Mesothelial cell of epicardium (in vitro differentiated cells): ENCODE measurements at regions not wholly inside any gene's neighbourhood (a gene's known extent, or its start where the extent isn't known, plus 50 kb on each side); places are given as distances from the start of the nearest gene placed in this dataset.

Source experiments
- DNase-seq, 2 experiments: peaks; one replicate each; pipeline ENCODE4 v3.0.0; 2021; ENCODE audit warnings: low spot score in 2 of 2; ENCODE audit not compliant: unreplicated experiment in 2 of 2
- H3K27ac Mint-ChIP-seq: 2 replicates; pipeline ENCODE4 v1.8.0; 2021; ENCODE audit warnings: mixed read lengths
- H3K27me3 Mint-ChIP-seq: 2 replicates; pipeline ENCODE4 v1.8.0; 2021; ENCODE audit warnings: low read depth, mixed read lengths
- H3K36me3 Mint-ChIP-seq: 2 replicates; pipeline ENCODE4 v1.8.0; 2021; ENCODE audit warnings: mixed read lengths
- H3K4me1 Mint-ChIP-seq: 2 replicates; pipeline ENCODE4 v1.8.0; 2021; ENCODE audit warnings: mixed read lengths
- H3K4me3 Mint-ChIP-seq: 2 replicates; pipeline ENCODE4 v1.8.0; 2021; ENCODE audit warnings: mild to moderate bottlenecking, moderate library complexity, mixed read lengths
- H3K9me3 Mint-ChIP-seq: 2 replicates; pipeline ENCODE4 v1.8.0; 2021; ENCODE audit warnings: mixed read lengths
- CTCF ChIP-seq: fragments of 200-600 bp; sonication (generic); IDR thresholded peaks from one replicate; pipeline ENCODE4 v1.5.0; 2021; ENCODE audit warnings: antibody characterized with exemption; ENCODE audit not compliant: unreplicated experiment

- peaks cover 5% of the 10 kb centered on the region for H3K9me3 Mint-ChIP-seq
- H3K27me3 Mint-ChIP-seq: no peaks in the 10 kb centered on the region
- DNase-seq: no peak
- no peak overlapping the region for H3K27ac Mint-ChIP-seq
- TF ChIP-seq CTCF: no peak
- H3K4me1 Mint-ChIP-seq: peaks cover 20% of the 10 kb centered on the region
- H3K36me3 Mint-ChIP-seq: no peaks in the 10 kb centered on the region
- H3K4me3 Mint-ChIP-seq: no peak overlapping the region
Measured at GRCh38 chr11:37574361-37574760, 976.3 kb upstream of the RAG2 start.

GRCh38 chr11:37572491-37573171 lies 974.6 kb upstream of the RAG2 start:
- Mint-ChIP-seq H3K27ac (no peak overlapping the region), H3K27me3 (no peaks in the 10 kb centered on the region), H3K9me3 (peaks cover 12% of the 10 kb centered on the region), H3K4me1 (peaks cover 20% of the 10 kb centered on the region), H3K36me3 (no peaks in the 10 kb centered on the region), H3K4me3 (no peak overlapping the region)
- TF ChIP-seq CTCF: no peak
- no peak for DNase-seq

- no peak for DNase-seq
- Mint-ChIP-seq H3K4me3 (no peak overlapping the region), H3K36me3 (no peaks in the 10 kb centered on the region), H3K4me1 (peaks cover 20% of the 10 kb centered on the region), H3K27me3 (no peaks in the 10 kb centered on the region), H3K27ac (no peak overlapping the region), H3K9me3 (peaks cover 12% of the 10 kb centered on the region)
- no peak for TF ChIP-seq CTCF
Measured at GRCh38 chr11:37571246-37571645, 973.2 kb upstream of the RAG2 start.

- DNase-seq: no peak
- H3K36me3 Mint-ChIP-seq: no peaks in the 10 kb centered on the region
- peaks cover 18% of the 10 kb centered on the region for H3K4me1 Mint-ChIP-seq
- H3K4me3 Mint-ChIP-seq: no peak overlapping the region
- H3K27ac Mint-ChIP-seq: no peak overlapping the region
- no peaks in the 10 kb centered on the region for H3K9me3 Mint-ChIP-seq
- H3K27me3 Mint-ChIP-seq: no peaks in the 10 kb centered on the region
- TF ChIP-seq CTCF: no peak
Measured at GRCh38 chr11:37560991-37561390, 963.0 kb upstream of the RAG2 start.

- Mint-ChIP-seq H3K36me3 (no peaks in the 10 kb centered on the region), H3K27ac (no peak overlapping the region), H3K9me3 (no peaks in the 10 kb centered on the region), H3K4me1 (peaks cover 18% of the 10 kb centered on the region), H3K27me3 (no peaks in the 10 kb centered on the region), H3K4me3 (no peak overlapping the region)
- no peak for TF ChIP-seq CTCF
- no peak for DNase-seq
Measured at GRCh38 chr11:37560346-37560745, 962.3 kb upstream of the RAG2 start.

GRCh38 chr11:37558619-37559210 lies 960.7 kb upstream of the RAG2 start:
- Mint-ChIP-seq H3K4me3 (no peak overlapping the region), H3K36me3 (no peaks in the 10 kb centered on the region), H3K9me3 (no peaks in the 10 kb centered on the region), H3K27ac (no peak overlapping the region), H3K27me3 (no peaks in the 10 kb centered on the region), H3K4me1 (peaks cover 18% of the 10 kb centered on the region)
- no peak for DNase-seq
- TF ChIP-seq CTCF: no peak
